B cell (primary cell): ENCODE measurements at regions not wholly inside any gene's neighbourhood (a gene's known extent, or its start where the extent isn't known, plus 50 kb on each side); places are given as distances from the start of the nearest gene placed in this dataset.

Experiments
- EZH2 ChIP-seq: IDR thresholded peaks from 2 replicates; pipeline ENCODE4 v1.6.1; 2012; ENCODE audit warnings: borderline replicate concordance, low read depth, mild to moderate bottlenecking, moderate library complexity, low read length; ENCODE audit not compliant: insufficient read depth, poor library complexity, severe bottlenecking
- TF ChIP-seq, protein P1 (sequence below): fragments of 200-600 bp; IDR thresholded peaks from one replicate; pipeline ENCODE4 v1.8.0; 2022; ENCODE audit warnings: antibody characterized with exemption, mild to moderate bottlenecking

GRCh38 chr4:133938061-133938460 lies 263.5 kb downstream of the PABPC4L start:
- TF ChIP-seq, protein P1, sequence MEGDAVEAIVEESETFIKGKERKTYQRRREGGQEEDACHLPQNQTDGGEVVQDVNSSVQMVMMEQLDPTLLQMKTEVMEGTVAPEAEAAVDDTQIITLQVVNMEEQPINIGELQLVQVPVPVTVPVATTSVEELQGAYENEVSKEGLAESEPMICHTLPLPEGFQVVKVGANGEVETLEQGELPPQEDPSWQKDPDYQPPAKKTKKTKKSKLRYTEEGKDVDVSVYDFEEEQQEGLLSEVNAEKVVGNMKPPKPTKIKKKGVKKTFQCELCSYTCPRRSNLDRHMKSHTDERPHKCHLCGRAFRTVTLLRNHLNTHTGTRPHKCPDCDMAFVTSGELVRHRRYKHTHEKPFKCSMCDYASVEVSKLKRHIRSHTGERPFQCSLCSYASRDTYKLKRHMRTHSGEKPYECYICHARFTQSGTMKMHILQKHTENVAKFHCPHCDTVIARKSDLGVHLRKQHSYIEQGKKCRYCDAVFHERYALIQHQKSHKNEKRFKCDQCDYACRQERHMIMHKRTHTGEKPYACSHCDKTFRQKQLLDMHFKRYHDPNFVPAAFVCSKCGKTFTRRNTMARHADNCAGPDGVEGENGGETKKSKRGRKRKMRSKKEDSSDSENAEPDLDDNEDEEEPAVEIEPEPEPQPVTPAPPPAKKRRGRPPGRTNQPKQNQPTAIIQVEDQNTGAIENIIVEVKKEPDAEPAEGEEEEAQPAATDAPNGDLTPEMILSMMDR = no peak
- TF ChIP-seq EZH2 = no peak
